ENCODE measurements at regions not wholly inside any gene's neighbourhood (a gene's known extent, or its start where the extent isn't known, plus 50 kb on each side); places are given as distances from the start of the nearest gene placed in this dataset.

DNA sequence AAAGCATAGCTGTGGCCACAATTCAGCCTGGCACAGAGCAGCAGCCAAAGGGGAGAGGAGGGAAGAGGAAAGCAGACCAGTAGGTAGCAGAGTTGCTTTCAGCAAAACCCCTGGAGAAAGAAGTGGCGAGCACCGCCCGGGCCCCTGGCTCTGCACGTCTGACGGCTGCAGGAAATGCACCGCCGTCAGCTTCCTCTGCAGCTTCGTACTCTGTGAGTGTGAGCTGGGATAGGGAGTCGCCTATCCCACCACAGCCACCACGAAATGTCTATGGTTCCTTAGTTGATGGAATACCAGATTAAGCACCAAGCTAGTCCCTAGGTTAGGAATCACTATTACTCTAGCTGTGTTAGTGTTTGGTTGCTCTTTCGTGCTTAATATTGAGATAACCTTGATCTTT, 79.9 kb upstream of the NAA20 start:
- TF ChIP-seq ZNF3 (CRISPR knock-in tag; IDR thresholded peaks at IDR 0.05): no peak
- TF ChIP-seq UBTF (CRISPR knock-in tag; IDR thresholded peaks at IDR 0.05): no peak
- no peak for TF ChIP-seq CTCF (CRISPR knock-in tag; IDR thresholded peaks at IDR 0.05)
- TF ChIP-seq ZNF24 (IDR thresholded peaks at IDR 0.05): no peak
- TF ChIP-seq AGO1 (IDR thresholded peaks at IDR 0.05; ENCODE audit: low read depth, low read length, poor library complexity, severe bottlenecking): no peak
- TF ChIP-seq, protein P1, sequence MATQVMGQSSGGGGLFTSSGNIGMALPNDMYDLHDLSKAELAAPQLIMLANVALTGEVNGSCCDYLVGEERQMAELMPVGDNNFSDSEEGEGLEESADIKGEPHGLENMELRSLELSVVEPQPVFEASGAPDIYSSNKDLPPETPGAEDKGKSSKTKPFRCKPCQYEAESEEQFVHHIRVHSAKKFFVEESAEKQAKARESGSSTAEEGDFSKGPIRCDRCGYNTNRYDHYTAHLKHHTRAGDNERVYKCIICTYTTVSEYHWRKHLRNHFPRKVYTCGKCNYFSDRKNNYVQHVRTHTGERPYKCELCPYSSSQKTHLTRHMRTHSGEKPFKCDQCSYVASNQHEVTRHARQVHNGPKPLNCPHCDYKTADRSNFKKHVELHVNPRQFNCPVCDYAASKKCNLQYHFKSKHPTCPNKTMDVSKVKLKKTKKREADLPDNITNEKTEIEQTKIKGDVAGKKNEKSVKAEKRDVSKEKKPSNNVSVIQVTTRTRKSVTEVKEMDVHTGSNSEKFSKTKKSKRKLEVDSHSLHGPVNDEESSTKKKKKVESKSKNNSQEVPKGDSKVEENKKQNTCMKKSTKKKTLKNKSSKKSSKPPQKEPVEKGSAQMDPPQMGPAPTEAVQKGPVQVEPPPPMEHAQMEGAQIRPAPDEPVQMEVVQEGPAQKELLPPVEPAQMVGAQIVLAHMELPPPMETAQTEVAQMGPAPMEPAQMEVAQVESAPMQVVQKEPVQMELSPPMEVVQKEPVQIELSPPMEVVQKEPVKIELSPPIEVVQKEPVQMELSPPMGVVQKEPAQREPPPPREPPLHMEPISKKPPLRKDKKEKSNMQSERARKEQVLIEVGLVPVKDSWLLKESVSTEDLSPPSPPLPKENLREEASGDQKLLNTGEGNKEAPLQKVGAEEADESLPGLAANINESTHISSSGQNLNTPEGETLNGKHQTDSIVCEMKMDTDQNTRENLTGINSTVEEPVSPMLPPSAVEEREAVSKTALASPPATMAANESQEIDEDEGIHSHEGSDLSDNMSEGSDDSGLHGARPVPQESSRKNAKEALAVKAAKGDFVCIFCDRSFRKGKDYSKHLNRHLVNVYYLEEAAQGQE (IDR thresholded peaks at IDR 0.05; ENCODE audit: borderline replicate concordance in 1 of 2, low read depth in 1 of 2, low read length in 2 of 2): no peak
- TF ChIP-seq, protein P2, sequence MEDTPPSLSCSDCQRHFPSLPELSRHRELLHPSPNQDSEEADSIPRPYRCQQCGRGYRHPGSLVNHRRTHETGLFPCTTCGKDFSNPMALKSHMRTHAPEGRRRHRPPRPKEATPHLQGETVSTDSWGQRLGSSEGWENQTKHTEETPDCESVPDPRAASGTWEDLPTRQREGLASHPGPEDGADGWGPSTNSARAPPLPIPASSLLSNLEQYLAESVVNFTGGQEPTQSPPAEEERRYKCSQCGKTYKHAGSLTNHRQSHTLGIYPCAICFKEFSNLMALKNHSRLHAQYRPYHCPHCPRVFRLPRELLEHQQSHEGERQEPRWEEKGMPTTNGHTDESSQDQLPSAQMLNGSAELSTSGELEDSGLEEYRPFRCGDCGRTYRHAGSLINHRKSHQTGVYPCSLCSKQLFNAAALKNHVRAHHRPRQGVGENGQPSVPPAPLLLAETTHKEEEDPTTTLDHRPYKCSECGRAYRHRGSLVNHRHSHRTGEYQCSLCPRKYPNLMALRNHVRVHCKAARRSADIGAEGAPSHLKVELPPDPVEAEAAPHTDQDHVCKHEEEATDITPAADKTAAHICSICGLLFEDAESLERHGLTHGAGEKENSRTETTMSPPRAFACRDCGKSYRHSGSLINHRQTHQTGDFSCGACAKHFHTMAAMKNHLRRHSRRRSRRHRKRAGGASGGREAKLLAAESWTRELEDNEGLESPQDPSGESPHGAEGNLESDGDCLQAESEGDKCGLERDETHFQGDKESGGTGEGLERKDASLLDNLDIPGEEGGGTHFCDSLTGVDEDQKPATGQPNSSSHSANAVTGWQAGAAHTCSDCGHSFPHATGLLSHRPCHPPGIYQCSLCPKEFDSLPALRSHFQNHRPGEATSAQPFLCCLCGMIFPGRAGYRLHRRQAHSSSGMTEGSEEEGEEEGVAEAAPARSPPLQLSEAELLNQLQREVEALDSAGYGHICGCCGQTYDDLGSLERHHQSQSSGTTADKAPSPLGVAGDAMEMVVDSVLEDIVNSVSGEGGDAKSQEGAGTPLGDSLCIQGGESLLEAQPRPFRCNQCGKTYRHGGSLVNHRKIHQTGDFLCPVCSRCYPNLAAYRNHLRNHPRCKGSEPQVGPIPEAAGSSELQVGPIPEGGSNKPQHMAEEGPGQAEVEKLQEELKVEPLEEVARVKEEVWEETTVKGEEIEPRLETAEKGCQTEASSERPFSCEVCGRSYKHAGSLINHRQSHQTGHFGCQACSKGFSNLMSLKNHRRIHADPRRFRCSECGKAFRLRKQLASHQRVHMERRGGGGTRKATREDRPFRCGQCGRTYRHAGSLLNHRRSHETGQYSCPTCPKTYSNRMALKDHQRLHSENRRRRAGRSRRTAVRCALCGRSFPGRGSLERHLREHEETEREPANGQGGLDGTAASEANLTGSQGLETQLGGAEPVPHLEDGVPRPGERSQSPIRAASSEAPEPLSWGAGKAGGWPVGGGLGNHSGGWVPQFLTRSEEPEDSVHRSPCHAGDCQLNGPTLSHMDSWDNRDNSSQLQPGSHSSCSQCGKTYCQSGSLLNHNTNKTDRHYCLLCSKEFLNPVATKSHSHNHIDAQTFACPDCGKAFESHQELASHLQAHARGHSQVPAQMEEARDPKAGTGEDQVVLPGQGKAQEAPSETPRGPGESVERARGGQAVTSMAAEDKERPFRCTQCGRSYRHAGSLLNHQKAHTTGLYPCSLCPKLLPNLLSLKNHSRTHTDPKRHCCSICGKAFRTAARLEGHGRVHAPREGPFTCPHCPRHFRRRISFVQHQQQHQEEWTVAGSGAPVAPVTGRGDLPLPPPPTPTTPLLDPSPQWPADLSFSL (CRISPR knock-in tag; IDR thresholded peaks at IDR 0.05): no peak
- no peak for TF ChIP-seq GZF1 (CRISPR knock-in tag; IDR thresholded peaks at IDR 0.05)
- TF ChIP-seq MAZ (IDR thresholded peaks at IDR 0.05; ENCODE audit: borderline replicate concordance, low read depth, low read length): no peak
- no peak for TF ChIP-seq MAZ (CRISPR knock-in tag; IDR thresholded peaks at IDR 0.05; ENCODE audit: low read depth)
- no peak for TF ChIP-seq AKNA (CRISPR knock-in tag; IDR thresholded peaks at IDR 0.05; ENCODE audit: borderline replicate concordance)

Measured in HepG2 (cell line).